ENCODE measurements at regions not wholly inside any gene's neighbourhood (a gene's known extent, or its start where the extent isn't known, plus 50 kb on each side); places are given as distances from the start of the nearest gene placed in this dataset.

DNA sequence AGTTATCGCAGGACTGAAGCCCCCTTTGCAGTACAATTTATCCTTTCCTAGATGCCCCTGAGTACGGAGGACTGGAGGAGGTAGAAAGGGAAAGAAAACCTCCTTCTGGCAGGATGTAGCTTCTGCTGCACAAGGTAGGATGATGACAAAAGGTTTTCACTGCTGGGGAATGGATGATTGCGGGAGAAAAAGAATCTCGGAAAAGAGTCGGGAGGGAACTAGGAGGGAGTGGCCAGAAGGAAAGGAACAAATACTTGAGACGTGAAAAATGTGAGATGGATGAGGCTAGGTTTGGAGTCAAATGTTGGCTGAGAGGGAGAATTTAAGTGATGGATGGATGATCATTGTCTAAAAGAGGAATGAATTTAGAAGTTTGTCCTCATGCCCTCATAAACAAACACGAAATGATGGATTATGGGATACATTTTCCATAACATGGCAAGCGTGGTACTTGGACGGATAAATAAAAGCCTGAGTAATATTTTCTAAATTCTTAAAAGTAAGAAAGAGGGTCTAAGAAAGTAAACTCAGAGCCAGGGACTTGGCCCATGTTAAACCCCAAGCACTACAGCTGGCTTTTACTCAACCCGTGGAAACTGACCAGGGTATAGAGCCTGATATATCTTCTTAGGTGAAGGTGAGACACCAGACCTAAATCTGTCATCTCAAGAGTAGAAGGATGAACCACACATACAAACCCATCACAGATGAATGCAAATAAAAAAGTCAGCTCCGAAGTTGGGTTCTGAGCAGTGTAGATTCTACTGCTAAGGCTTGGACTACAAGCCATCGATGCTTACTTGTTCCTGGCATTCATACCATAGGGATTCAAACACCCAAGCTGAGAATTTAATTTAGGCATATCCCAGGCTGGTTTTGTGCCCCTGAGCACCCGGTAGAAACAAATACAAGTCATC lies 72.4 kb downstream of the HFE start:
- Mint-ChIP-seq H3K36me3 (ENCODE audit: low read depth) (peaks cover 50% of the 10 kb centered on the region), H3K9me3 (no peaks in the 10 kb centered on the region), H3K27ac (peak overlapping the region; percentile 97), H3K4me3 (peak overlapping the region; percentile 99), H3K27me3 (peaks cover 12% of the 10 kb centered on the region), H3K4me1 (ENCODE audit: low read depth) (peaks cover 56% of the 10 kb centered on the region)
- DNase-seq (peak in 3 of 14 experiments; percentile 32 to 67 (median 51)), ATAC-seq (ENCODE audit: poor library complexity) (no peak)
- Histone ChIP-seq H3K4me3 (ENCODE audit: low read length) (peak overlapping the region; percentile 85), H3K4me1 (ENCODE audit: insufficient read depth, low read length) (peaks cover 60% of the 10 kb centered on the region), H3K27ac (ENCODE audit: low read depth in 1 of 2, low read length in 2 of 2) (peak overlapping the region; percentile 68 to 86), H3K9me3 (ENCODE audit: control insufficient read depth in 1 of 2, insufficient read depth in 1 of 2, low read length in 2 of 2) (peaks cover 0 to 7% of the 10 kb centered on the region in 2 experiments), H3K36me3 (ENCODE audit: insufficient read depth, low read length) (no peaks in the 10 kb centered on the region), H3K27me3 (ENCODE audit: control insufficient read depth in 1 of 2, insufficient read depth in 2 of 2, low read length in 2 of 2) (no peaks in the 10 kb centered on the region)
- TF ChIP-seq CTCF (IDR thresholded peaks at IDR 0.05), result no peak
- intact Hi-C loops (cut with DNase I, micrococcal nuclease), result loop anchor here (1.0 to 10.0 kb wide), 7 partner anchors 12 to 988 kb away; a partner anchor contains a TSS
- CTCF ChIA-PET, result interaction anchor here (0.7 to 5.0 kb wide), 16 partner anchors 11 to 436 kb away, joined by 3 to 35 read pairs (median 4); a partner anchor contains a TSS
- POLR2A ChIA-PET, result interaction anchor here (0.8 to 11.5 kb wide), 51 partner anchors 11 to 1734 kb away, joined by 3 to 3030 read pairs (median 39); partner anchors contain the start of genes HFE and HMGN4

- Histone ChIP-seq H3K9me3 (ENCODE audit: control insufficient read depth in 1 of 2, insufficient read depth in 1 of 2, low read length in 2 of 2) (peaks cover 0 to 6% of the 10 kb centered on the region in 2 experiments), H3K4me3 (ENCODE audit: low read length) (no peak overlapping the region), H3K27me3 (ENCODE audit: control insufficient read depth in 1 of 2, insufficient read depth in 2 of 2, low read length in 2 of 2) (no peaks in the 10 kb centered on the region), H3K4me1 (ENCODE audit: insufficient read depth, low read length) (peaks cover 67% of the 10 kb centered on the region), H3K36me3 (ENCODE audit: insufficient read depth, low read length) (no peaks in the 10 kb centered on the region), H3K27ac (ENCODE audit: low read depth in 1 of 2, low read length in 2 of 2) (no peak overlapping the region)
- Mint-ChIP-seq H3K36me3 (ENCODE audit: low read depth) (peaks cover 45% of the 10 kb centered on the region), H3K4me3 (peak overlapping the region; percentile 38), H3K9me3 (no peaks in the 10 kb centered on the region), H3K4me1 (ENCODE audit: low read depth) (peaks cover 52% of the 10 kb centered on the region), H3K27me3 (peaks cover 9% of the 10 kb centered on the region), H3K27ac (peak overlapping the region; percentile 97)
- no peak for DNase-seq
- TF ChIP-seq CTCF (IDR thresholded peaks at IDR 0.05), result no peak
- intact Hi-C loops (cut with DNase I, micrococcal nuclease), result no loop called here
- no peak for ATAC-seq (ENCODE audit: poor library complexity)
- CTCF ChIA-PET, result interaction anchor here (1.2 kb wide), 1 partner anchor 36 kb away, joined by 5 read pairs; a partner anchor contains a TSS
- POLR2A ChIA-PET, result interaction anchor here (0.9 to 11.5 kb wide), 13 partner anchors 9 to 140 kb away, joined by 3 to 3030 read pairs (median 164); a partner anchor contains a TSS
Observed at GRCh38 chr6:26161322-26161721, 74.1 kb downstream of the HFE start.

DNA sequence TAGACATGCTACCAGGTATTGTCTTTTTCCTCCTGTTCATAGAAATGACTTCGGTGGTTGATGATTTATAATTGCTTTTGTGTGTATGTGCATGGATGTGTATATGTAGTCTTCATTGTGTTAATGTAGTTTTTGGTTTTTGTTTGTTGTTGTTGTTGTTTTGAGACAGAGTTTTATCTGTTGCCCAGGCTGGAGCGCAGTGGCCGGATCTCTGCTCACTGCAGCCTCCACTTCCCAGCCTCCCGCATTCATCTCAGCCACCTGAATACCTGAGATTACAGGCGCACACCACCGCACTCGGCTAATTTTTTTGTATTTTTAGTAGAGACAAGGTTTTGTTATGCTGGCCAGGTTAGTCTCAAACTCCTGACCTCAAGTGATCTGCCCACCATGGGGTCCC lies 75.2 kb downstream of the HFE start:
- H3K36me3 Mint-ChIP-seq (ENCODE audit: low read depth), result peaks cover 34% of the 10 kb centered on the region
- ATAC-seq (ENCODE audit: poor library complexity) (no peak), DNase-seq (no peak)
- Histone ChIP-seq H3K36me3 (ENCODE audit: insufficient read depth, low read length) (no peaks in the 10 kb centered on the region), H3K4me3 (ENCODE audit: low read length) (no peak overlapping the region), H3K4me1 (ENCODE audit: insufficient read depth, low read length) (peaks cover 57% of the 10 kb centered on the region), H3K27ac (ENCODE audit: low read depth in 1 of 2, low read length in 2 of 2) (no peak overlapping the region), H3K9me3 (ENCODE audit: control insufficient read depth in 1 of 2, insufficient read depth in 1 of 2, low read length in 2 of 2) (no peaks in the 10 kb centered on the region), H3K27me3 (ENCODE audit: control insufficient read depth in 1 of 2, insufficient read depth in 2 of 2, low read length in 2 of 2) (no peaks in the 10 kb centered on the region)
- ChIA-PET CTCF (interaction anchor here (1.2 kb wide), 1 partner anchor 35 kb away, joined by 5 read pairs; a partner anchor contains a TSS), POLR2A (interaction anchor here (1.0 to 12.5 kb wide), 8 partner anchors 8 to 106 kb away, joined by 3 to 3030 read pairs (median 195); a partner anchor contains a TSS)
- intact Hi-C loops (cut with DNase I, micrococcal nuclease), result no loop called here
- no peak for TF ChIP-seq CTCF (IDR thresholded peaks at IDR 0.05)
- H3K9me3 Mint-ChIP-seq, result no peaks in the 10 kb centered on the region
- peak overlapping the region; percentile 28 for H3K4me3 Mint-ChIP-seq
- H3K27me3 Mint-ChIP-seq, result peaks cover 9% of the 10 kb centered on the region
- H3K27ac Mint-ChIP-seq, result no peak overlapping the region
- H3K4me1 Mint-ChIP-seq (ENCODE audit: low read depth), result peaks cover 53% of the 10 kb centered on the region

All from CD4-positive, alpha-beta T cell (primary cell).